Lower lobe of right lung (tissue), 2 donors: ENCODE measurements at regions not wholly inside any gene's neighbourhood (a gene's known extent, or its start where the extent isn't known, plus 50 kb on each side); places are given as distances from the start of the nearest gene placed in this dataset.

Experiments used
- ATAC-seq, 2 donors: fragments of 200-7000 bp; cut with Tn5 transposase; one replicate each; pipeline ENCODE4 v1.9.1; 2020 to 2022; ENCODE audit warnings: mild to moderate bottlenecking in 2 of 2, moderate library complexity in 2 of 2
- DNase-seq: peaks from one replicate; pipeline ENCODE4 v3.0.0-alpha.2; 2020
- H3K27ac ChIP-seq: fragments of 200-600 bp; one replicate; pipeline ENCODE4 v1.8.0; 2022
- H3K27me3 ChIP-seq: fragments of 200-600 bp; one replicate; pipeline ENCODE4 v1.8.0; 2022; ENCODE audit warnings: low read depth
- H3K36me3 ChIP-seq: fragments of 200-600 bp; one replicate; pipeline ENCODE4 v1.8.0; 2022; ENCODE audit warnings: mild to moderate bottlenecking
- H3K4me1 ChIP-seq: fragments of 200-600 bp; one replicate; pipeline ENCODE4 v1.8.0; 2022
- H3K4me3 ChIP-seq: fragments of 200-600 bp; one replicate; pipeline ENCODE4 v1.8.0; 2022; ENCODE audit warnings: mild to moderate bottlenecking
- H3K9me3 ChIP-seq: fragments of 200-600 bp; one replicate; pipeline ENCODE4 v1.8.0; 2022
- intact Hi-C: fragments of 100-400 bp; cut with DNase I; formaldehyde crosslinking; loops from one replicate; pipeline ENCODE4 v1.11.0; 2022
- TF ChIP-seq, protein P1 (sequence below): fragments of 200-600 bp; IDR thresholded peaks from one replicate; pipeline ENCODE4 v1.8.0; 2022; ENCODE audit warnings: antibody characterized with exemption, mild to moderate bottlenecking
- donor health status: DM: no; HTN: yes; CAD: no; lungs with severe emphysema.

DNA sequence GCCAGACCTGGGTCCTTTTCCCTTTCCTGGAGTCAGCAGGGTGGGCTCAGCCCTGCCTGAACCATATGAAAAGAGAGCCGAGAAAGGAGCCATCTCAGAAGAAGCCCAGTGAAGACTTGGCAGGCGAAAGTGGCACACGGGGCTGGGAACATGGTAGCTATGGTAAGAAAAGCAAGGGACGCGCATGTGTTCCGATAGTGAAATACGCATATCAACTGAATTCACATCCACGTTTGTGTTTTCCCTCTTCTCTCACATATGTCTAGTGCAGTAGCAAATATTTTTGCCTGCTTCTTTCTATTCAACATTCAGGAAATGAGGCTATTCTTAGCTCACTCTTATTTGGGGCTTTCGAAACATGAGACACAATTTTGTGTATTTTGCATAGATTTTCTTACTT lies 54.1 kb upstream of the PEG3 start:
- no peaks in the 10 kb centered on the region for H3K4me1 ChIP-seq
- H3K27ac ChIP-seq, result no peak overlapping the region
- no peaks in the 10 kb centered on the region for H3K9me3 ChIP-seq
- H3K4me3 ChIP-seq, result no peak overlapping the region
- ATAC-seq (no peak), DNase-seq (no peak)
- no peaks in the 10 kb centered on the region for H3K27me3 ChIP-seq
- intact Hi-C loops, result no loop called here
- TF ChIP-seq, protein P1, sequence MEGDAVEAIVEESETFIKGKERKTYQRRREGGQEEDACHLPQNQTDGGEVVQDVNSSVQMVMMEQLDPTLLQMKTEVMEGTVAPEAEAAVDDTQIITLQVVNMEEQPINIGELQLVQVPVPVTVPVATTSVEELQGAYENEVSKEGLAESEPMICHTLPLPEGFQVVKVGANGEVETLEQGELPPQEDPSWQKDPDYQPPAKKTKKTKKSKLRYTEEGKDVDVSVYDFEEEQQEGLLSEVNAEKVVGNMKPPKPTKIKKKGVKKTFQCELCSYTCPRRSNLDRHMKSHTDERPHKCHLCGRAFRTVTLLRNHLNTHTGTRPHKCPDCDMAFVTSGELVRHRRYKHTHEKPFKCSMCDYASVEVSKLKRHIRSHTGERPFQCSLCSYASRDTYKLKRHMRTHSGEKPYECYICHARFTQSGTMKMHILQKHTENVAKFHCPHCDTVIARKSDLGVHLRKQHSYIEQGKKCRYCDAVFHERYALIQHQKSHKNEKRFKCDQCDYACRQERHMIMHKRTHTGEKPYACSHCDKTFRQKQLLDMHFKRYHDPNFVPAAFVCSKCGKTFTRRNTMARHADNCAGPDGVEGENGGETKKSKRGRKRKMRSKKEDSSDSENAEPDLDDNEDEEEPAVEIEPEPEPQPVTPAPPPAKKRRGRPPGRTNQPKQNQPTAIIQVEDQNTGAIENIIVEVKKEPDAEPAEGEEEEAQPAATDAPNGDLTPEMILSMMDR, result no peak
- no peaks in the 10 kb centered on the region for H3K36me3 ChIP-seq

DNA sequence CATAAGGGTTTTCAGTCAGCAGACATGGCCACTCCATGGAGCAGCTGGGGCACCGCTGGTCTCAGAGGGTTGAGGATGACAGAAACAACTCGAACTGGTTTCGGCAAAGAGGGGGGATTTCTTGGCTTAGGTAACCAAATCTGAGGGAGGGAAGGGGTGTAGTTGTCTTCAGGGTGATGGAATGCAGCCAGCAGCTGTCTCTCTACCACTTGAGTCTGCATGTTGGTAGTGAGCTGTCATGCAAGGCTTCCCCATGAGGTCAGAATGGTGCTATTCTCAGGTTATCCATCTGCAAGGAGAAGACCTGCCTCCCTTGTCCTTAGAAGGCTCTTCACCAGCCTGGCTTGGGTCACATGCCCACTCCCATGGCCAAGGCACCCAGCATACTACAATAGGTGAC lies 55.6 kb upstream of the PEG3 start:
- ATAC-seq (no peak), DNase-seq (no peak)
- Histone ChIP-seq H3K4me1 (no peaks in the 10 kb centered on the region), H3K36me3 (no peaks in the 10 kb centered on the region), H3K4me3 (no peak overlapping the region), H3K9me3 (peaks cover 6% of the 10 kb centered on the region), H3K27me3 (no peaks in the 10 kb centered on the region), H3K27ac (no peak overlapping the region)
- intact Hi-C loops, result no loop called here
- TF ChIP-seq, protein P1, result no peak

DNA sequence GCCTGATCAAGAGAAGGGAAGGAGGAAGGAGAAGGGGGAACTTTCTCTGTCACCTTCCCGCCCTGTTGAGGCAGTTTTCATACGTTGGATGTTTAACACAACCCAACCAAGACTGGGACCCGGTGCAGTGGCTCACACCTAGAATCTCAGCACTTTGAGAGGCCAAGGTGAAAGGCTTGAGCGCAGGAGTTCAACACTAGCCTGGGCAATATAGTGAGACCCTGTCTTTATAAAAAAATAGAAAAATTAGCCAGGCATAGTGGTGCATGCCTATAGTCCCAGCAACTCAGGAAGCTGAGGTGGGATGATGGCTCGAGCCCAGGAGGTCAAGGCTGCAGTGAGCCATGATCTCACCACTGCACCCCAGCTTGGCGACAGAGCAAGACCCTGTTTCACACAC lies 59.4 kb upstream of the PEG3 start:
- no peak overlapping the region for H3K27ac ChIP-seq
- no peaks in the 10 kb centered on the region for H3K4me1 ChIP-seq
- TF ChIP-seq, protein P1, result no peak
- no peaks in the 10 kb centered on the region for H3K27me3 ChIP-seq
- DNase-seq (no peak), ATAC-seq (no peak)
- peaks cover 6% of the 10 kb centered on the region for H3K9me3 ChIP-seq
- intact Hi-C loops, result no loop called here
- H3K4me3 ChIP-seq, result no peak overlapping the region
- H3K36me3 ChIP-seq, result no peaks in the 10 kb centered on the region

DNA sequence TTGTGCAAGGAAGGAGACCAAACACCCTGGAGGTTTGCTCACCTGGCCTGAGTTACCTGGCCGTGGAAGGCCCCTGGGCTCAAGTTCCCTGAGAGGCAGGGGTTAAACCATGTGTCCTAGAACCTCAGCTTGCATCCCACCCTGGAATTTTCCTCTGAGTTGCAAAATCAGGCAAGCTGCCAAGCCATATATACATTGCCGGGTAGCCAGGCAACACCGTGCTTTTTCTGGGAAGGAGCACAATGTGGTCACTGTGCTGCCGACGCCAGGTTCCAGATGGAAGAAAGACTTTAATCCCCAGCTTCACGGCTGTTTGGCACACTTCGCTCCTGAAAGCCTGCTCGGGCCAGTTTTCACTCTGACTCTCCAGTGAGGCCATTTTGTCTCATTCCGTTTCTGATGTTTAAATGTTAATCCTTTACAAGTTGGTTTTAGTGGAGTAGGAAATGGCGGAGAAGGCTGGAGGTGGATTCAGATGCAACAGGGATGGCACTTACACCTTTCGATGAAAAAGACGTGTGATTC lies 60.1 kb upstream of the PEG3 start:
- Histone ChIP-seq H3K36me3 (no peaks in the 10 kb centered on the region), H3K9me3 (peaks cover 6% of the 10 kb centered on the region), H3K4me1 (no peaks in the 10 kb centered on the region), H3K4me3 (no peak overlapping the region), H3K27me3 (no peaks in the 10 kb centered on the region), H3K27ac (no peak overlapping the region)
- TF ChIP-seq, protein P1, result no peak
- intact Hi-C loops, result no loop called here
- ATAC-seq (no peak), DNase-seq (no peak)

DNA sequence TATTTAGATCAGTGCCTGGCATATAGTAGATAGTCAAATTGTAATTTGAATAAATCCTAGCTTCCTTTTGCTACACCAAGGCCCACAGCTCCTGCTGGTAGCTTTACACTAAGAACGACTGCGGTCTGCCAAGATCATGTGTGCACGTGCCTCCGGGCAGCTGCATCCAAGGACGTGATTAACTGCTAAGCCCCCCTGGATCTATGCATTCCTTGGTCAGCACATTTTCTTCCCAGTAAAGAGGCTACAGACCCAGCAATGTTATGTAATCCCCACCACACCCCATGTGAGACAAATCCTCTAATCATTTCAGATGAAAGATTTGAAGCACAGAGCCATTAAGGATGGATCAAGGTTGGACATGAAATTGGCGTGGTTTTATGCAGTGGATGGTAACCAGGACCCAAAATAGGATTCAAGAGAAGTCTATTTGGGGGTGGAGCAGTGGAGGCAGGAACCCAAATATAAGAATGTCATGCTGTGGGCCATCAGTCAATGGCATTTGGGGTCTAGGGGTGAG lies 65.2 kb upstream of the PEG3 start:
- H3K36me3 ChIP-seq, result no peaks in the 10 kb centered on the region
- H3K4me3 ChIP-seq, result no peak overlapping the region
- ATAC-seq (no peak), DNase-seq (no peak)
- intact Hi-C loops, result no loop called here
- H3K27ac ChIP-seq, result no peak overlapping the region
- TF ChIP-seq, protein P1, result no peak
- no peaks in the 10 kb centered on the region for H3K4me1 ChIP-seq
- H3K27me3 ChIP-seq, result no peaks in the 10 kb centered on the region
- peaks cover 5% of the 10 kb centered on the region for H3K9me3 ChIP-seq
